Thyroid gland (tissue), 4 donors: ENCODE measurements at regions not wholly inside any gene's neighbourhood (a gene's known extent, or its start where the extent isn't known, plus 50 kb on each side); places are given as distances from the start of the nearest gene placed in this dataset.

Experiments
- CTCF ChIP-seq, 6 experiments: fragments of 200-600 bp in 3 of 6; fragments of 450-650 bp in 3 of 6; sonication (generic) in 3 of 6; IDR thresholded peaks; one replicate each; pipeline ENCODE4 v1.5.1; 2016 to 2019; ENCODE audit warnings: antibody characterized with exemption in 6 of 6, mild to moderate bottlenecking in 2 of 6, inconsistent platforms in 1 of 6, moderate library complexity in 1 of 6
- POLR2A ChIP-seq, 2 donors: fragments of 450-650 bp; IDR thresholded peaks; one replicate each; pipeline ENCODE4 v1.6.1; 2017; ENCODE audit warnings: antibody characterized with exemption in 2 of 2, mild to moderate bottlenecking in 2 of 2, moderate library complexity in 1 of 2

GRCh38 chr4:31735004-31735403, 1014.8 kb downstream of the PCDH7 start:
- TF ChIP-seq CTCF (IDR thresholded peaks at IDR 0.05) (no peak), POLR2A (IDR thresholded peaks at IDR 0.05) (no peak)
